ENCODE measurements at regions not wholly inside any gene's neighbourhood (a gene's known extent, or its start where the extent isn't known, plus 50 kb on each side); places are given as distances from the start of the nearest gene placed in this dataset.

- no peaks in the 10 kb centered on the region for H3K4me1 ChIP-seq (replicated peaks in 1 of 4; ENCODE audit: control insufficient read depth in 3 of 4, insufficient read depth in 4 of 4, low read length in 3 of 4)
- peaks cover 31 to 57% of the 10 kb centered on the region in 2 experiments for H3K9me3 ChIP-seq (ENCODE audit: insufficient read depth in 2 of 2, low read depth in 1 of 2, low read length in 1 of 2)
- H3K27ac ChIP-seq (ENCODE audit: low read depth, low read length), result no peak overlapping the region
- H3K23ac ChIP-seq (ENCODE audit: insufficient read length), result no peak overlapping the region
- FAIRE-seq (no peak), DNase-seq (ENCODE audit: low read depth in 1 of 2, low spot score in 2 of 2) (no peak)
- H2BK12ac ChIP-seq (ENCODE audit: low read depth, low read length), result no peak overlapping the region
- H4K91ac ChIP-seq (replicated peaks; ENCODE audit: insufficient read length, low read length), result no peak overlapping the region
- no peaks in the 10 kb centered on the region for H3K27me3 ChIP-seq (replicated peaks in 1 of 4; ENCODE audit: control insufficient read depth in 3 of 4, extremely low read depth in 1 of 4, insufficient read depth in 3 of 4, low read length in 3 of 4)
- H3K56ac ChIP-seq (replicated peaks; ENCODE audit: insufficient read length, low read depth, low read length), result no peak overlapping the region
- no peak overlapping the region for H2BK5ac ChIP-seq (ENCODE audit: low read depth, low read length)
- no peak overlapping the region for H2BK120ac ChIP-seq (replicated peaks; ENCODE audit: low read depth, low read length)
- no peak overlapping the region for H3K9ac ChIP-seq (replicated peaks in 1 of 4; ENCODE audit: extremely low read depth in 1 of 4, low read depth in 3 of 4, low read length in 3 of 4)
- H4K5ac ChIP-seq (ENCODE audit: insufficient read length, low read depth, low read length), result no peak overlapping the region
- H3K4ac ChIP-seq (replicated peaks; ENCODE audit: insufficient read length, low read depth, low read length), result no peak overlapping the region
- no peak overlapping the region for H2BK20ac ChIP-seq (ENCODE audit: low read length)
- ChIA-PET CTCF (ENCODE audit: partially characterized antibody) (no interaction called here), POLR2A (ENCODE audit: partially characterized antibody) (no interaction called here)
- no peaks in the 10 kb centered on the region for H3K79me1 ChIP-seq (ENCODE audit: low read depth, low read length)
- H3K23me2 ChIP-seq (ENCODE audit: low read depth, low read length), result no peaks in the 10 kb centered on the region
- H3K14ac ChIP-seq (ENCODE audit: insufficient read length), result no peak overlapping the region
- WGBS, 2 experiments (ENCODE audit: extremely low coverage in 1 of 2, insufficient coverage in 1 of 2, insufficient read length in 1 of 2, insufficient replicate concordance in 2 of 2, low coverage in 1 of 2, low lambda C conversion rate in 2 of 2, missing lambda C conversion rate in 1 of 2), result 74% methylated on average over 16 of the region's 24 CpGs; no CpG with 5 or more reads in 1 of the 2 experiments
- H3K4me3 ChIP-seq (ENCODE audit: extremely low read depth in 1 of 4, insufficient read depth in 2 of 4, low read depth in 3 of 4, low read length in 4 of 4), result no peak overlapping the region
- H3K36me3 ChIP-seq (ENCODE audit: control insufficient read depth in 2 of 4, insufficient read depth in 4 of 4, low read length in 3 of 4), result no peaks in the 10 kb centered on the region
- H3K18ac ChIP-seq (ENCODE audit: extremely low read depth, low read length), result no peak overlapping the region
- H2BK15ac ChIP-seq (ENCODE audit: low read length), result no peak overlapping the region
- H2AFZ ChIP-seq (ENCODE audit: low read length), result no peak overlapping the region
- no peak overlapping the region for H2AK5ac ChIP-seq (ENCODE audit: low read depth, low read length)
- no peaks in the 10 kb centered on the region for H3K79me2 ChIP-seq (ENCODE audit: control insufficient read depth in 1 of 2, insufficient read depth in 2 of 2, low read length in 2 of 2)
- H3K4me2 ChIP-seq (ENCODE audit: insufficient read depth in 1 of 2, low read depth in 2 of 2, low read length in 2 of 2), result no peak overlapping the region
- no peak overlapping the region for H4K8ac ChIP-seq (ENCODE audit: extremely low read depth, insufficient read depth, low read length)
- no peaks in the 10 kb centered on the region for H4K20me1 ChIP-seq (replicated peaks in 1 of 2; ENCODE audit: control insufficient read depth in 1 of 2, insufficient read depth in 2 of 2, low read length in 2 of 2)
- TF ChIP-seq HDAC2 (IDR thresholded peaks at IDR 0.05; ENCODE audit: borderline replicate concordance in 1 of 2, low read depth in 2 of 2, low read length in 2 of 2), result no peak
- no peak for TF ChIP-seq CTBP2 (IDR thresholded peaks at IDR 0.05; ENCODE audit: borderline replicate concordance, insufficient read depth, insufficient read length, low read length)
- TF ChIP-seq BRCA1 (IDR thresholded peaks at IDR 0.05; ENCODE audit: low read depth, low read length), result no peak
- no peak for TF ChIP-seq SIN3A (conservative IDR thresholded peaks at IDR 0.05 in 1 of 2, IDR thresholded peaks at IDR 0.05 in 1 of 2; ENCODE audit: low read depth in 1 of 2, low read length in 2 of 2)
- TF ChIP-seq SIX5 (IDR thresholded peaks at IDR 0.05; ENCODE audit: low read depth, low read length), result no peak
- no peak for TF ChIP-seq GABPA (IDR thresholded peaks at IDR 0.05; ENCODE audit: borderline replicate concordance, insufficient read depth, low read length)
- TF ChIP-seq KDM4A (IDR thresholded peaks at IDR 0.05; ENCODE audit: low read depth, low read length, severe bottlenecking), result no peak
- TF ChIP-seq ATF3 (IDR thresholded peaks at IDR 0.05; ENCODE audit: insufficient read depth, low read depth, low read length), result no peak
- TF ChIP-seq SUZ12 (IDR thresholded peaks at IDR 0.05; ENCODE audit: low read length), result no peak
- no peak for TF ChIP-seq ZNF274 (IDR thresholded peaks at IDR 0.05; ENCODE audit: borderline replicate concordance, extremely low read depth, low read length)
- TF ChIP-seq FOSL1 (IDR thresholded peaks at IDR 0.05; ENCODE audit: insufficient read depth, low read depth, low read length), result no peak
Measured at GRCh38 chr14:105605464-105606304, 79.3 kb downstream of the TMEM121 start.

Measured in H1 (cell line).